Mammary epithelial cell (primary cell): ENCODE measurements at regions not wholly inside any gene's neighbourhood (a gene's known extent, or its start where the extent isn't known, plus 50 kb on each side); places are given as distances from the start of the nearest gene placed in this dataset.

ENCODE experiments used
- EZH2 ChIP-seq: IDR thresholded peaks from 2 replicates; pipeline ENCODE4 v1.6.1; 2012; ENCODE audit warnings: low read length, inconsistent platforms, borderline replicate concordance
- TF ChIP-seq, protein P1 (sequence below), 2 donors: IDR thresholded peaks in 1 of 2; conservative IDR thresholded peaks in 1 of 2; 2 replicates each; pipeline ENCODE4 v1.5.1; 2011 to 2012; ENCODE audit warnings: inconsistent platforms in 2 of 2, low read length in 2 of 2, mild to moderate bottlenecking in 2 of 2, control low read depth in 1 of 2, low read depth in 1 of 2; ENCODE audit not compliant: insufficient read depth in 1 of 2; ENCODE audit errors: extremely low read depth in 1 of 2

DNA sequence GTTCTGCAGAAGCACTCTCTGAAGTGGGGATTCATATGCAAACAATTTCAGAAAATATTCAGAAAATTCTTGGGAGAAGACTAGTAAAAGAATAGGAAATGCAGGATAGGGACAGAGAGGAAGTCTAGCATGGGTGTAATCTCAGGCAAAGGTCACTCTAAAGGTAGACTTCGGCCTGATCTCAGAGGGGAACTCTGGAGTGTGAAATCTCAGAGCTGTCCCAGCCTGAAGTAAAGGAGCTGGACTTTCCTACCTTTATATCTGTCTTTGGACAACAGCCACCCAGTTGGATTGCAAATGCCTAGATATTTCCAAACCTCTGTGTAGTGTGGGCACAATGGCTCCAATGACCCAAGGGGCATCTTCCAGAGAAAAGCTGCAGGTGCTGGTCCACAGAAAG lies 379.8 kb downstream of the GPATCH2 start:
- TF ChIP-seq, protein P1, sequence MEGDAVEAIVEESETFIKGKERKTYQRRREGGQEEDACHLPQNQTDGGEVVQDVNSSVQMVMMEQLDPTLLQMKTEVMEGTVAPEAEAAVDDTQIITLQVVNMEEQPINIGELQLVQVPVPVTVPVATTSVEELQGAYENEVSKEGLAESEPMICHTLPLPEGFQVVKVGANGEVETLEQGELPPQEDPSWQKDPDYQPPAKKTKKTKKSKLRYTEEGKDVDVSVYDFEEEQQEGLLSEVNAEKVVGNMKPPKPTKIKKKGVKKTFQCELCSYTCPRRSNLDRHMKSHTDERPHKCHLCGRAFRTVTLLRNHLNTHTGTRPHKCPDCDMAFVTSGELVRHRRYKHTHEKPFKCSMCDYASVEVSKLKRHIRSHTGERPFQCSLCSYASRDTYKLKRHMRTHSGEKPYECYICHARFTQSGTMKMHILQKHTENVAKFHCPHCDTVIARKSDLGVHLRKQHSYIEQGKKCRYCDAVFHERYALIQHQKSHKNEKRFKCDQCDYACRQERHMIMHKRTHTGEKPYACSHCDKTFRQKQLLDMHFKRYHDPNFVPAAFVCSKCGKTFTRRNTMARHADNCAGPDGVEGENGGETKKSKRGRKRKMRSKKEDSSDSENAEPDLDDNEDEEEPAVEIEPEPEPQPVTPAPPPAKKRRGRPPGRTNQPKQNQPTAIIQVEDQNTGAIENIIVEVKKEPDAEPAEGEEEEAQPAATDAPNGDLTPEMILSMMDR (conservative IDR thresholded peaks at IDR 0.05 in 1 of 2, IDR thresholded peaks at IDR 0.05 in 1 of 2; ENCODE audit: extremely low read depth in 1 of 2, insufficient read depth in 1 of 2, low read depth in 1 of 2, low read length in 2 of 2), result no peak
- TF ChIP-seq EZH2, result no peak
